A549 (cell line): ENCODE measurements at regions not wholly inside any gene's neighbourhood (a gene's known extent, or its start where the extent isn't known, plus 50 kb on each side); places are given as distances from the start of the nearest gene placed in this dataset.

Experiments
- ATAC-seq, 2 experiments: fragments of 200-7000 bp in 1 of 2; fragments of >200 bp in 1 of 2; cut with Nextera tagmentation in 1 of 2; cut with Tn5 transposase in 1 of 2; 3 replicates each; pipeline versions ENCODE4 v1.8.0 to v1.9.1; 2018 to 2020; ENCODE audit warnings: mild to moderate bottlenecking in 1 of 2, moderate library complexity in 1 of 2
- CTCF ChIA-PET: fragments of 300-600 bp; sonication (Branson Sonifier 250); formaldehyde crosslinking; extraction: SDS; loops from one replicate; lab custom pipeline; 2021; ENCODE audit warnings: antibody characterized with exemption, inconsistent platforms; lab: Yijun Ruan, JAX
- POLR2A ChIA-PET: fragments of 350-600 bp; formaldehyde crosslinking; extraction: SDS; loops from one replicate; lab custom pipeline; 2021; ENCODE audit warnings: antibody characterized with exemption, inconsistent platforms; lab: Yijun Ruan, JAX
- DNase-seq, 2 experiments: peaks; one replicate each; pipeline versions ENCODE4 v3.0.0 to v3.0.0-alpha.2; 2011 to 2016; ENCODE audit warnings: low read depth in 1 of 2, low spot score in 1 of 2
- FAIRE-seq: peaks from 2 replicates; lab custom pipeline; 2011; peaks lifted over from hg19 to GRCh38; lab: Jason Lieb, UNC
- H3K27ac ChIP-seq, 2 experiments: fragments of >200 bp; sonication (Bioruptor Twin); formaldehyde crosslinking; 3 replicates each; pipeline ENCODE4 v1.5.1; 2016 to 2017
- H3K4me1 ChIP-seq: fragments of >200 bp; sonication (Bioruptor Twin); formaldehyde crosslinking; 3 replicates; pipeline ENCODE4 v1.6.1; 2016
- H3K4me2 ChIP-seq: fragments of >200 bp; sonication (Bioruptor Twin); formaldehyde crosslinking; 3 replicates; pipeline ENCODE4 v1.6.1; 2016
- H3K4me3 ChIP-seq: fragments of >200 bp; sonication (Bioruptor Twin); formaldehyde crosslinking; 3 replicates; pipeline ENCODE4 v1.5.1; 2016
- H3K9me3 ChIP-seq: fragments of >200 bp; sonication (Bioruptor Twin); formaldehyde crosslinking; 3 replicates; pipeline ENCODE4 v1.6.1; 2016
- BHLHE40 ChIP-seq: IDR thresholded peaks from 2 replicates; pipeline ENCODE4 v1.6.1; 2012; ENCODE audit warnings: low read depth, low read length, inconsistent platforms
- CBX2 ChIP-seq: fragments of 200-600 bp; sonication (generic); IDR thresholded peaks from 2 replicates; pipeline ENCODE4 v1.6.1; 2016; ENCODE audit warnings: low read depth, mild to moderate bottlenecking, borderline replicate concordance
- CBX8 ChIP-seq: fragments of 200-600 bp; sonication (generic); IDR thresholded peaks from 2 replicates; pipeline ENCODE4 v1.6.1; 2016
- CHD4 ChIP-seq: fragments of 200-600 bp; sonication (generic); IDR thresholded peaks from 2 replicates; pipeline ENCODE4 v1.6.1; 2016; ENCODE audit warnings: antibody characterized with exemption, mild to moderate bottlenecking, borderline replicate concordance
- EP300 ChIP-seq, 2 experiments: fragments of >200 bp; sonication (Bioruptor Twin); formaldehyde crosslinking; IDR thresholded peaks; 2 replicates in 1 of 2; 3 replicates in 1 of 2; pipeline ENCODE4 v1.6.1; 2016 to 2017
- ESRRA ChIP-seq: fragments of 150-350 bp; IDR thresholded peaks from 2 replicates; pipeline ENCODE4 v1.6.1; 2014; ENCODE audit warnings: mild to moderate bottlenecking, low read length, borderline replicate concordance
- FOSL2 ChIP-seq, 2 experiments: fragments of 450-650 bp in 1 of 2; fragments of >200 bp in 1 of 2; sonication (Bioruptor Twin) in 1 of 2; formaldehyde crosslinking; IDR thresholded peaks; 2 replicates each; pipeline versions ENCODE4 v1.5.0 to v1.6.1; 2016 to 2020; ENCODE audit warnings: mild to moderate bottlenecking in 1 of 2, moderate library complexity in 1 of 2
- HEYL ChIP-seq: fragments of 250-450 bp; sonication (Bioruptor Pico); IDR thresholded peaks from 2 replicates; pipeline ENCODE4 v1.8.0; 2021; ENCODE audit warnings: mild to moderate bottlenecking, moderate library complexity
- HOXA7 ChIP-seq: fragments of 250-450 bp; sonication (Bioruptor Pico); IDR thresholded peaks from 2 replicates; pipeline ENCODE4 v1.5.0; 2020; ENCODE audit warnings: mild to moderate bottlenecking, moderate library complexity
- HOXB5 ChIP-seq: fragments of 250-450 bp; sonication (Bioruptor Pico); IDR thresholded peaks from 2 replicates; pipeline ENCODE4 v1.5.0; 2020; ENCODE audit warnings: mild to moderate bottlenecking, moderate library complexity
- JUN ChIP-seq, 2 experiments: fragments of >200 bp; sonication (Bioruptor Twin); formaldehyde crosslinking; IDR thresholded peaks; 2 replicates in 1 of 2; 3 replicates in 1 of 2; pipeline ENCODE4 v1.6.1; 2016 to 2017
- KDM1A ChIP-seq: fragments of 200-600 bp; sonication (generic); IDR thresholded peaks from 2 replicates; pipeline ENCODE4 v1.6.1; 2016; ENCODE audit warnings: low read depth, mild to moderate bottlenecking
- KDM5A ChIP-seq: fragments of 200-600 bp; sonication (generic); IDR thresholded peaks from 2 replicates; pipeline ENCODE4 v1.6.1; 2016; ENCODE audit warnings: antibody characterized with exemption, mild to moderate bottlenecking
- MAX ChIP-seq: IDR thresholded peaks from 2 replicates; pipeline ENCODE4 v1.6.1; 2012
- MYC ChIP-seq: IDR thresholded peaks from 2 replicates; pipeline ENCODE4 v1.6.1; 2012; ENCODE audit warnings: mild to moderate bottlenecking, inconsistent platforms, low read length, improper control_type of control experiment, borderline replicate concordance
- NPAS2 ChIP-seq: fragments of 250-450 bp; sonication (Bioruptor Pico); IDR thresholded peaks from 2 replicates; pipeline ENCODE4 v1.8.0; 2022; ENCODE audit warnings: mild to moderate bottlenecking, moderate library complexity, borderline replicate concordance
- PHF8 ChIP-seq: fragments of 200-600 bp; sonication (generic); IDR thresholded peaks from 2 replicates; pipeline ENCODE4 v1.6.1; 2016; ENCODE audit warnings: low read depth, mild to moderate bottlenecking, antibody characterized with exemption, moderate library complexity, borderline replicate concordance
- POLR2AphosphoS2 ChIP-seq: conservative IDR thresholded peaks from 2 replicates; pipeline ENCODE4 v1.6.1; 2012; ENCODE audit warnings: low read length, improper control_type of control experiment, inconsistent platforms
- RAD21 ChIP-seq, 2 experiments: fragments of >200 bp in 1 of 2; sonication (Bioruptor Twin) in 1 of 2; formaldehyde crosslinking in 1 of 2; IDR thresholded peaks in 1 of 2; conservative IDR thresholded peaks in 1 of 2; 2 replicates in 1 of 2; 3 replicates in 1 of 2; pipeline ENCODE4 v1.6.1; 2012 to 2018; ENCODE audit warnings: inconsistent platforms in 1 of 2
- RARB ChIP-seq: fragments of 250-450 bp; sonication (Bioruptor Pico); IDR thresholded peaks from 2 replicates; pipeline ENCODE4 v1.8.0; 2021; ENCODE audit warnings: mild to moderate bottlenecking, moderate library complexity
- RCOR1 ChIP-seq: fragments of 150-350 bp; IDR thresholded peaks from 2 replicates; pipeline ENCODE4 v1.6.1; 2014; ENCODE audit warnings: antibody characterized with exemption, low read length, low read depth
- SREBF2 ChIP-seq: fragments of 450-650 bp; IDR thresholded peaks from 2 replicates; pipeline ENCODE4 v1.6.1; 2014; ENCODE audit warnings: mild to moderate bottlenecking, moderate library complexity
- TP53 ChIP-seq: fragments of 250-450 bp; sonication (Bioruptor Pico); IDR thresholded peaks from 2 replicates; pipeline ENCODE4 v1.5.0; 2021; ENCODE audit warnings: mild to moderate bottlenecking, moderate library complexity
- ZC3H11A ChIP-seq: fragments of 450-650 bp; IDR thresholded peaks from 2 replicates; pipeline ENCODE4 v1.6.1; 2014; ENCODE audit warnings: antibody characterized with exemption, mild to moderate bottlenecking
- ZSCAN20 ChIP-seq: fragments of 250-450 bp; sonication (Bioruptor Pico); IDR thresholded peaks from 2 replicates; pipeline ENCODE4 v1.8.0; 2022; ENCODE audit warnings: mild to moderate bottlenecking, moderate library complexity
- WGBS: methylation state at CpG from one replicate; pipeline ENCODE4 v1.1.6; 2017; ENCODE audit errors: missing lambda C conversion rate; 5-methylcytosine and 5-hydroxymethylcytosine counted together
- TF ChIP-seq, protein P1 (sequence below): fragments of 250-450 bp; sonication (Bioruptor Pico); IDR thresholded peaks from 2 replicates; pipeline ENCODE4 v1.5.0; 2021; ENCODE audit warnings: mild to moderate bottlenecking, moderate library complexity, borderline replicate concordance
- TF ChIP-seq, protein P2 (sequence below): fragments of 150-350 bp; IDR thresholded peaks from 2 replicates; pipeline ENCODE4 v1.6.1; 2014; ENCODE audit warnings: low read depth, mild to moderate bottlenecking, low read length
- TF ChIP-seq, protein P3 (sequence below): fragments of >200 bp; sonication (Bioruptor Twin); formaldehyde crosslinking; IDR thresholded peaks from 3 replicates; pipeline ENCODE4 v1.6.1; 2016

- TF ChIP-seq MAX: no peak
- TF ChIP-seq JUN (IDR thresholded peaks at IDR 0.05): no peak
- no peak for TF ChIP-seq HOXA7 (CRISPR knock-in tag)
- TF ChIP-seq KDM5A: no peak
- TF ChIP-seq RAD21 (conservative IDR thresholded peaks at IDR 0.05 in 1 of 2, IDR thresholded peaks at IDR 0.05 in 1 of 2): no peak
- TF ChIP-seq CBX2: no peak
- TF ChIP-seq RARB (CRISPR knock-in tag): no peak
- no peak for TF ChIP-seq FOSL2 (IDR thresholded peaks at IDR 0.05)
- no peak for TF ChIP-seq FOSL2 (CRISPR knock-in tag; IDR thresholded peaks at IDR 0.05)
- no peak for TF ChIP-seq HOXB5 (CRISPR knock-in tag)
- TF ChIP-seq NPAS2 (CRISPR knock-in tag): no peak
- no peak for TF ChIP-seq KDM1A
- TF ChIP-seq, protein P1, sequence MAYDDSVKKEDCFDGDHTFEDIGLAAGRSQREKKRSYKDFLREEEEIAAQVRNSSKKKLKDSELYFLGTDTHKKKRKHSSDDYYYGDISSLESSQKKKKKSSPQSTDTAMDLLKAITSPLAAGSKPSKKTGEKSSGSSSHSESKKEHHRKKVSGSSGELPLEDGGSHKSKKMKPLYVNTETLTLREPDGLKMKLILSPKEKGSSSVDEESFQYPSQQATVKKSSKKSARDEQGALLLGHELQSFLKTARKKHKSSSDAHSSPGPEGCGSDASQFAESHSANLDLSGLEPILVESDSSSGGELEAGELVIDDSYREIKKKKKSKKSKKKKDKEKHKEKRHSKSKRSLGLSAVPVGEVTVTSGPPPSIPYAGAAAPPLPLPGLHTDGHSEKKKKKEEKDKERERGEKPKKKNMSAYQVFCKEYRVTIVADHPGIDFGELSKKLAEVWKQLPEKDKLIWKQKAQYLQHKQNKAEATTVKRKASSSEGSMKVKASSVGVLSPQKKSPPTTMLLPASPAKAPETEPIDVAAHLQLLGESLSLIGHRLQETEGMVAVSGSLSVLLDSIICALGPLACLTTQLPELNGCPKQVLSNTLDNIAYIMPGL (CRISPR knock-in tag): no peak
- no peak for TF ChIP-seq TP53 (CRISPR knock-in tag)
- TF ChIP-seq, protein P2, sequence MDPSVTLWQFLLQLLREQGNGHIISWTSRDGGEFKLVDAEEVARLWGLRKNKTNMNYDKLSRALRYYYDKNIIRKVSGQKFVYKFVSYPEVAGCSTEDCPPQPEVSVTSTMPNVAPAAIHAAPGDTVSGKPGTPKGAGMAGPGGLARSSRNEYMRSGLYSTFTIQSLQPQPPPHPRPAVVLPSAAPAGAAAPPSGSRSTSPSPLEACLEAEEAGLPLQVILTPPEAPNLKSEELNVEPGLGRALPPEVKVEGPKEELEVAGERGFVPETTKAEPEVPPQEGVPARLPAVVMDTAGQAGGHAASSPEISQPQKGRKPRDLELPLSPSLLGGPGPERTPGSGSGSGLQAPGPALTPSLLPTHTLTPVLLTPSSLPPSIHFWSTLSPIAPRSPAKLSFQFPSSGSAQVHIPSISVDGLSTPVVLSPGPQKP: no peak
- TF ChIP-seq, protein P3, sequence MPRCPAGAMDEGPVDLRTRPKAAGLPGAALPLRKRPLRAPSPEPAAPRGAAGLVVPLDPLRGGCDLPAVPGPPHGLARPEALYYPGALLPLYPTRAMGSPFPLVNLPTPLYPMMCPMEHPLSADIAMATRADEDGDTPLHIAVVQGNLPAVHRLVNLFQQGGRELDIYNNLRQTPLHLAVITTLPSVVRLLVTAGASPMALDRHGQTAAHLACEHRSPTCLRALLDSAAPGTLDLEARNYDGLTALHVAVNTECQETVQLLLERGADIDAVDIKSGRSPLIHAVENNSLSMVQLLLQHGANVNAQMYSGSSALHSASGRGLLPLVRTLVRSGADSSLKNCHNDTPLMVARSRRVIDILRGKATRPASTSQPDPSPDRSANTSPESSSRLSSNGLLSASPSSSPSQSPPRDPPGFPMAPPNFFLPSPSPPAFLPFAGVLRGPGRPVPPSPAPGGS: no peak
- no peak for TF ChIP-seq POLR2AphosphoS2
- no peak for TF ChIP-seq EP300 (IDR thresholded peaks at IDR 0.05)
- TF ChIP-seq MYC: no peak
- TF ChIP-seq SREBF2: no peak
- no peak for TF ChIP-seq RCOR1
- FAIRE-seq (no peak), ATAC-seq (no peak), DNase-seq (no peak)
- Histone ChIP-seq H3K27ac (no peak overlapping the region), H3K9me3 (no peaks in the 10 kb centered on the region), H3K4me1 (no peaks in the 10 kb centered on the region), H3K4me3 (no peak overlapping the region), H3K4me2 (no peak overlapping the region)
- 13% methylated on average over 2 of the region's 2 CpGs for WGBS
- POLR2A ChIA-PET: no interaction called here
- CTCF ChIA-PET: no interaction called here
Measured at GRCh38 chr18:44609181-44609941, 71.3 kb upstream of the SETBP1 start.

- no peak overlapping the region for H3K27ac ChIP-seq
- DNase-seq (no peak), FAIRE-seq (no peak), ATAC-seq (no peak)
- ChIA-PET CTCF (no interaction called here), POLR2A (no interaction called here)
- no peak overlapping the region for H3K4me2 ChIP-seq
- 17% methylated on average over 1 of the region's 1 CpG for WGBS
- no peaks in the 10 kb centered on the region for H3K4me1 ChIP-seq
- no peak for TF ChIP-seq MAX
- no peak for TF ChIP-seq CBX8
- no peak for TF ChIP-seq BHLHE40
- no peak for TF ChIP-seq ESRRA
- TF ChIP-seq ZSCAN20 (CRISPR knock-in tag): no peak
- no peak for TF ChIP-seq ZC3H11A
- TF ChIP-seq HOXB5 (CRISPR knock-in tag): no peak
- no peak for TF ChIP-seq PHF8
- no peak for TF ChIP-seq HEYL (CRISPR knock-in tag)
- no peak for TF ChIP-seq CHD4
- H3K9me3 ChIP-seq: no peaks in the 10 kb centered on the region
- no peak overlapping the region for H3K4me3 ChIP-seq
Measured at GRCh38 chr18:44620812-44621211, 59.9 kb upstream of the SETBP1 start.
